ENCODE measurements at regions not wholly inside any gene's neighbourhood (a gene's known extent, or its start where the extent isn't known, plus 50 kb on each side); places are given as distances from the start of the nearest gene placed in this dataset.

GRCh38 chr2:198408171-198408570 is 603.8 kb downstream of the PLCL1 start:
- TF ChIP-seq POLR2A (IDR thresholded peaks at IDR 0.05) (no peak), CTCF (IDR thresholded peaks at IDR 0.05) (no peak)
